Hematopoietic multipotent progenitor cell treated with erythropoietin and hydrocortisone succinate and interleukin-3 and kit ligand, for 6 days (in vitro differentiated cells): ENCODE measurements at regions not wholly inside any gene's neighbourhood (a gene's known extent, or its start where the extent isn't known, plus 50 kb on each side); places are given as distances from the start of the nearest gene placed in this dataset.
"Not testable (repeated sequence)": the region's sequence is repeated elsewhere in the genome, so short reads cannot be mapped to it uniquely, and the experiment has no call there.

ENCODE experiments used
- DNase-seq: peaks from one replicate; pipeline ENCODE4 v3.0.0-alpha.2; 2015

DNA sequence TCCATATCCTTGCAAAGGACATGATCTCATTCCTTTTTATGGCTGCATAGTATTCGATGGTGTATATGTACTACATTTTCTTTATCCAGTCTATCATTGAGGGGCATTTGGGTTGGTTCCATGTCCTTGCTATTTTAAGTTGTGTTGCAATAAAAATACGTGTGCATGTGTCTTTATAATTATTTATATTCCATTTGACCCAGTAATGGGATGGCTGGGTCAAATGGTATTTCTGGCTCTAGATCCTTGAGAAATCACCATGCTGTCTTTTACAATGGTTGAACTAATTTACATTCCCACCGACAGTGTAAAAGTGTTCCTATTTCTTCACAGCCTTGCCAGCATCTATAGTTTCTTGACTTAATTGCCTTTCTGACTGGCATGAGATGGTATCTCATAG is 972.6 kb upstream of the KCND2 start:
- DNase-seq = not testable (repeated sequence)

DNA sequence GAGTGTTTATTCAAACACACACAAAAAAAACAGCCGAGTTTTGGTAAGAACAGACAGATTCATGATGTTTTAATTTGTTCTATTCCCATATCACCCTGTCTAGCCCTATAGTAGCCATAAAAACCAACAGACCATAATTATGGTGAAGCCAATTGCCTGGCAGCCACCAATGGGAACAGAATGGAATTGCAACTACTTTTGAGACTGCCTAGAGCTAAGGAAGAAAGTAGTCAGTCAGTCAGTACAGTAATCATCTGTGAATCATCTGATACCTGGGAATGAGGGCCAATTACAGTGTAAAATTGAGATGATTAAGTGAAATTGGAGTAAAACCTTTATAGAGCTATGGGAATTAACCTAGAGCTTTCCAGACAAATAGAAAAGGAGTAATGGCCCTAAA is 952.7 kb upstream of the KCND2 start:
- DNase-seq = no peak

DNA sequence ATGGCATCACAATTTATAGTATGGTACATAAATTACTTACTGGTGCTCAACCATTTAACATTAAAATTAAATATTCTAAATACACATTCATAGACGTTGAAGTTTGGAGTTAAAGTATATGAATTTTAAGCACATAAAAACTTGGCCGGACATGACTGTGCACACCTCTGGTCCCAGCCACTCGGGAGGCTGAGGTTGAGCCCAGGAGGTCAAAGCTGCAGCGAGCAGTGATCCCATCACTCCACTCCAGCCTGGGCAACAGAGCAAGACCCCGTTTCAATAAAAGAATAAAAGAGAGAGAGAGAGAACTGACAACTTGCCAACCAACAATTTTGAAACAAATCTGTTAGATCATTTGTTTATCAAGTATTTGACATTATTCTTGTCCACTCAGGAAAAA is 943.3 kb upstream of the KCND2 start:
- no peak for DNase-seq

DNA sequence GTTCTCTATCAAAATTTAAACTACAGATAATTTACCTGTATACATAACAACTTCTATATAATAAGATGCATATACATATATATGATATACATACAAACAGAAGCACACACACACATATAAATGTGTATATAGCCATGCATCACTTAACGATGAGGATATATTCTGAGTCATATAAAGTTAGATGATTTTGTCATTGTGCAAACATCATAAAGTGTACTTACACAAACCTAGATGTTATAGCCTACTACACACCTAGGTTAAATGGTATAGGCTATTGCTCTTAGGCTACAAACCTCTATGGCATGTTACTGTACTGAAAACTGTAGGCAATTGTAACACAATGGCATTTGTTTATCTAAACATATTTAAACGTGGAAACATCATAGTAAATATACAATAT is 937.6 kb upstream of the KCND2 start:
- DNase-seq = no peak

DNA sequence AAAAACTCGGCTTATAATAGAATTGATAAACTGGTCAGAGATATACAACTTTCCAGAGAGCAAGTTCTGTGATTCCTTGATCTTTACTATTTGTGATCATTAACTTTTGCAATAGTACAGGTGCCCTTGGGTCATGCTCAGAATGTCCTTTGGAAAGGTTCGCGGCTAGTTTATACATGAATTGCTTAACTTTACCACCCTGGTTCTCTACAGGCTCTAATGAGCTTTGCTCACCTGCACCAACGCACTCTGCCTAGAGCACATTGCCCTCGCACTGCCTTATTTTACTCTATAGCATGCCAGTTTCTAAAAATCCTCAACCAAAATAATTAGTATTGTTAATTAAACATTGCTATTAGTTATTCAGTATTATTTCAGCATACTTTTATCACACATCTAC is 931.2 kb upstream of the KCND2 start:
- DNase-seq = no peak

DNA sequence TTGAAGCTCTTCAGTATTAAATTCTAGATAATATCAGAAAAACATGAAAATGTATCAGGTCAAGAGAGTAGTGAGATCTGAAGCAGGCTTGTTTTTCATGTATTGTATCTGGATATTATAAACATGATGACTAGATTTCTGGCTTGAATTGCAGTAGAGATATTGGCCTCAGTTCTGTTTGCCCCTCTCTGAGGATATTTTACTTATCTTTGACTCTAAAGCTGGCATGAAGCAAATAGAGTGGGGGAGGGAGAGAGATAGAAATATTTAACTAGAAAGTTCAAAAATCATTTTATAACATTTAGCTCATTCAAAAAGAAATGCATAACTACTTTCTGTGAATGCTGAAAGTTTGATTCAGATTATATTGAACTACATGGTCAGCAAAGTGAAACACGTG is 929.7 kb upstream of the KCND2 start:
- DNase-seq = no peak

DNA sequence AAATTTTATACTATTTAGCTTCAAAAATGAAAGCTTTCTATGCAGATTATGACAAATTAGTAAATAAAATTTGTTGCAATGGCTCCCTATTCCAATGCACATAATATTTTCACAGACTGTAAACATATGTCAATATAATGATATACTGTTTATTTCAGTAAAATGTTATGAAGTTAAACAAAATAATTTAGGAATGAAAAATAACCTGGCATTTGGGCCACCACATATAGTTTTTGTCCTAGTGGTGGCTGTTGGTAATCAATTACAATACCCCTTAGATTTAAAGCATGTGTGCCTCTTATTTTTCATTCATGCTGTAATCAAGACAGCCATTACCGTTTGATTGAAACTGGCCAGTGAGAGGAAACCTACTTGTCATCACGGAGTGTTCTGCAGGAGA is 928.5 kb upstream of the KCND2 start:
- DNase-seq = no peak

DNA sequence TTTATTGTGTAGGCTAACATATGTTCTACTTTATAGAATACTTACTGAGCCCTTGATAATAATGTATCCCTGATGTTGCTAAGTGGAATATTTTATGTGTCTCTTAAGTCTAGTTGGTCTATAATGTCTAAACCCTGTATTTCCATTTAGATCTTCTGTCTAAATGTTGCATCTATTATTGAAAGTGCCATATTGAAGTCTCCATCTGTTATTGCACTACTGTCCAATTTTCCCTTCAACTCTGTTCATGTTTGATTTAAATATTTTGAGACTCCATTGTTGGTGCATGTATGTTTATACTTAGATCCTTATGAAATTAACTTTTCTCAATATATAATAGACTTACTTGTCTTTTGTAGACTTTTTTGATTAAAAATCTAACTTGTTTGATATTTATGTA is 924.5 kb upstream of the KCND2 start:
- no peak for DNase-seq

DNA sequence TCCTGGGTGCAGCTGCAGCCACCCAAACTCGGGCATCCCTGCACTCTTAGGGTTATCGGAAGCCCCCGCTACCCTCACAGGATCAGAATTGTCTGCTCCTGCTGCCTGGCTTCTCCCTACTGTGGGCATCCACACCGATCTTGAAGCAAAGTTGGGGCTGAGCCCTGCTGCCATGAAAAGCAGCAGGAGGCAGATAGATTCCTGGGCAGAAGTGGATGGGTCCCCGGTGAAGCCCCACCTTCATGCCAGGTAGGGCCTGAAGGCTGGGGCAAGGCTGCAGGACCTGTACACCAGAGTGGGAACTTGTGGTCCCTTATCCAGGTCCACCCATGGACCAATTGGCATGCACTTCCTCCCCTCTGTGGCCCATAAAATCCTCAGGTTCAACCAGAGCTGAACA is 922.6 kb upstream of the KCND2 start:
- DNase-seq = no peak

DNA sequence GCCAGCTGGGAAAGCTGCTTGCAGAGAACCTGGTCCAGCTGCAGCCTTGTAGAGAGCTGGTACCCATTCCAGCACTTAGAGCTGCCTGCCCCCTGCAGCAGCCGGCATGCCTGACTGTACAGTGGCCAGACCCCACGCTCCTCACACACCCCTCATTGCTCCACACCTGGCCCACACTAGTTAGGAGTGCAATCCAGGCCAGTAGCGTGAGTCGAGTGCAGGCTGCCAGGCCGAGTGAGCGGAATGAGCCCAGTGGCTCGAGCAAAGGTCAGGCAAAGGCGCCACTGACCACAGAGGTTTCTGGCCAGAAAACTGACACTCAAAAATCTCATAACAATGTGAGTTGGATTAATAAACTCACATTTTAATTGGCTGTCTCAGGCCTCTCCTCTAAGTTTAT is 921.7 kb upstream of the KCND2 start:
- no peak for DNase-seq

DNA sequence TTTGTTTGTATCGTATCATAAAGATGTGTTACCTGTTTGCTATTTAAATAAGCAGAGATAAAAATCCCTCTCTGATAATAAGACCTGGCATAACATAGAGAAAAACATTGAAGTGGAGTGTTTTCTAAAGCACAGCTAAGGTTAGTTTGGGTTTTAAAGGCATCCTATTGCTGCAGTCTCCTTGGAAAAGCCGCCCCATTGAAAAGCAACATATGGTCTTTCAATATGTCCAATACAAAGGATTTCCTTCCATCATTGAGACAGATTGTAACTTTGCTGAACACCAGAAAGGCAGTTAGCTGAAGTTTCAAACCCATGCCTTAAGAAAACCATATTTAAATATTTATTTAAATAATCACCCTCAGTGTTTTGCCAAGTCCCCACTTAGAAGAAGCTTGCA is 898.5 kb upstream of the KCND2 start:
- no peak for DNase-seq

DNA sequence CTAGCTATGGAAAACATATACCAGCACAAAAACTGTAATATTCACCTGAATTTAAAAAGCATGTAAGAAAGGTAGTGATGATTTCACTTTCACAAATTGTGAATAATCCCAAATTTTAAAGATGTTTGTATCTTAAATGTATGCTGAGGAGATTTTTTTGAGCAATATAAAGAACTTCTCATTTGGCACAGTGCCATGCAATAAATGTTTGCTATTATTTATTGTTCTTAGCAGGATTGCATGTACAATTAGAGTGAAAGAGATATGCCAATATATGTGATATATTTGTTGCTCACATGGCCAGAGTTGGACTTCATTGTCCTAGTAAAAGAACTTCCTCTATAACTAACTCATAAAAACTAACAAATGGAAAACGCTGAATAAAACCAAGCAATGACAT is 895.1 kb upstream of the KCND2 start:
- no peak for DNase-seq

DNA sequence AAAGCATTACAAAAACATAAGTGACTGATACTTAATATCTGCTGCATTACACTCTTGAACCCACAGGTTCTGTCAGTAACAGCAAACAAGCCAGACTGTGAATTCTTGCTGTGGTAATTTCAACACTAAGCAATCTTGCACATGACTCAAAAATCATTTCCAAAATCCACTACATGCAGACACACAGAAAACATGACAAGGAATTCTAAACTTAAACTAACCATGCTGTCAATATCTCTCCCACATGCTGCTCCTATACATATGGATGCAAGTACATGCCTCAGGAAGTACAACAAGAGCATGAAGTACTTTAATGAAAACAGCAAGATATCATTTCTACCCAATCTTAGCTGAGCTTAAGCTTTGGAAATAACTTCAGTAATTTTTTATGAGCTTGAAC is 890.2 kb upstream of the KCND2 start:
- DNase-seq = no peak

DNA sequence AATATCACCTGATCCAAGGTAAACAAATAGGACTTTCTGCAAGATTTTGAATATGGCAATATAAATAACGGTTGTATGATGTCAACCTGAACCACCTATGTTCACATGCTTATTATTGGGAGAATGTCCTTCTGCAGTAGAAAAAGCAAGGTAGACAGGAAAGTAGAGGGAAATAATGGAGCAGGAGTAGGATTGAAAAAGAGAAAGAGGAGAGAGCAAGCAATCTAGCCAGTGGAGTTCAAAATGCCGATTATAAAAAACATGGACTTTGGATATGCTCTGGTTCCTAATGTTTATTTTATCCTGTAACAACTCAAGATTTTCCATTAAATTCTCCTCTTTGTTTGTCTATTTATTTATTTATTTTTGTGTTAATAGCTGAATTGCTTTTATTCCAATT is 878.0 kb upstream of the KCND2 start:
- DNase-seq = no peak

DNA sequence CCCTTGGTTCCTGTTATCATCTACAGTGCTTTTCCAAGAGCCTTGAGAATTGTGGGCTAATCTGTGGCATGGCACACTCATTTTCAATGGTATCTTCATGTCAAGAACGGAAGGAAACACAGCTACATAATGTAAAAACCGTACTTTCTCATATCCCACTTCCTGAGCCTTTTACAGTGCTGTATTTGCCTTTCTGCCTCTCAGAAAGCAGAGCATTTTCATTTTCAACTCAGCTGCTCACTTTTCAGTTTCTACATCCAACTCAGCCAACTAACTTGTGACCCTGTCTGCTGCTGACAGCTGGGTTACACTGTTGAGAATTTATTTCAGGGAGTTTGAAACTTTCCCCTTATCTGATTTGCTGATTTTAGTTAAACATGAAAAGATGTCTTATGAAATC is 875.8 kb upstream of the KCND2 start:
- DNase-seq = no peak

DNA sequence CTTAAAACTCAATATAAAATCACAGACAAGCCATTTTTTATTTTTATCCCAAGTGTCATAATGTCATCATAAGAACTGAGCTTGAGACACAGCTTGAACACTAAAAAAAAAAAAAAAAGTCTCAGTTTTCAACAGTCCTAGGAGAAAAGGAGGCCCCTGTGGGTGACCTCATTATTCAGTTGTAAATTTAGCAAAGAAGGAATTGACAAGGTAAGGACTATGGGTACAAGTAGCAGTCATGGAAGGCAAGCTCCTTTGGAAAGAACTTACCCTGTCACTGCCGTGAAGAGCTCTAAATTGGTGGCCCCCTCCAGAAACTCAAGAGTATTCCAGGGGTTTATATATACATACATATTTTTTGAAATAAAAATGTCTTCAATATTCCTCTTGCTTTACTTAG is 864.4 kb upstream of the KCND2 start:
- no peak for DNase-seq

DNA sequence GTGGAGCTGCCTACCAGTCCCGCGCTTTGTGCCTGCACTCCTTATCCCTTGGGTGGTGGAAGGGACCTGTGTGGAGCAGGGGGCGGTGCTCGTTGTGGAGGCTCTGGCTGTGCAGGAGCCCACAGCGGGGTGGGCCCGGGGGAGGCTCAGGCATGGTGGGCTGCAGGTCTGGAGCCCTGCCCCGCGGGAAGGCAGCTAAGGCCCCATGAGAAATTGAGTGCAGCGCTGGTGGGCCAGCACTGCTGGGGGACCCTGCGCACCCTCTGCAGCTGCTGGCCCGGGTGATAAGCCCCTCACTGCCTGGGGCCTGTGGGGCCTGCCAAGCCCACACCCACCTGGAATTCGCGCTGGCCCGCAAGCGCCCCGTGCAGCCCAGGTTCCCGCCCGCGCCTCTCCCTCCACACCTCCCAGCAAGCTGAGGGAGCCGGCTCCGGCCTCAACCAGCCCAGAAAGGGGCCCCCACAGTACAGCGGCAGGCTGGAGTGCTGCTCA is 859.6 kb upstream of the KCND2 start:
- DNase-seq = no peak

DNA sequence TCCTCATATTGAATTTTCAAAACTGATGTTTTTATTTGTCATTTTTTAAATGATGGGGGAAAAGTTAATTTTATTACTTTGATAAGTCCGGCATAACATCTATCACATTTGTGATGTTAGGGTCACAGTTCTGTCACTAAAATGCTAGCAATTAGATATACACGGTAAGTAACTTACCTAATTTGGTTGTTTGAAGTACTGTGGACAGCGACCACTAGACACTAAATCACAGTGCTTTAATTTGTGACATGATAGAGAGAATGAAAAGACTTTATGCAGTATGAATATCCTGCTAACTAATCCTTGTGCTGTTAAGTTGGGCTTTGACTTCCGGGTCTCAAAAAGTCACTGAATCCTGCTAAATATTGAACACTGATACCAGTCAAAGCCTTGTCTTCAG is 857.3 kb upstream of the KCND2 start:
- no peak for DNase-seq

DNA sequence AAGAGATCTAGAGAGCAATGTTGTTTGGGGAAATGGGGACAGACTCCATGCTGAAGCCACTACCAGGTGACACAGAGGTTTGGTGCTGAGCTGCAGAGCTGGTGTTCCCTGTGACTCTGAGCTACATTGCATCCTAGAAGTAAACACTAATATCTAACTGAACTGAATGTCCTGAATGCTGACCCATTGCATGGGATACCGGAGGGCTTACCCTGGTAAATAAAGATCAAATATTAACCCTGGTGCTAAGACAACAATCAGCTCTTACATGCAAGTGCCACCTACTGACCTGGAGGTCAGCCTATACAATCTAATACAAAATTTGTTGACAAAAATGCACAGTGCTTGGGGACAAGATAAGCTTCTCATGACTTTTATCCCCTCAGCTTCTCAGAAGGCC is 851.3 kb upstream of the KCND2 start:
- no peak for DNase-seq

DNA sequence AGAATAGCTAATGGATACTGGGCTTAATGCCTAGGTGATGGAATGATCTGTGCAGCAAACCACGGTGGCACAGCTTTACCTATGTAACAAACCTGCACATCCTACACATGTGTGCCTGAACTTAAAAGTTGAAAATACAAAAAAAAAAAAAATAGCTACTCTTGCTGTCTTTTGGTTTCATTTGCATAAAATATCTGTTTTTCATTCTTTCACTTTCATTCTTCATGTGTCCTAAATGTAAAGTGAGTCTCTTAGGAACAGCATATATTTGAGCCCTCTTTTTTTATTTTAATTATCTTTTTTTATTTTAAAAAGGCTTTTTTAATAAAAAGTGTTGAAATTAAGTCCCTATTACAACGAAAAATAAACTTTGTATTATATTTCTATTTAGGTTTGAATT is 836.1 kb upstream of the KCND2 start:
- DNase-seq = no peak

DNA sequence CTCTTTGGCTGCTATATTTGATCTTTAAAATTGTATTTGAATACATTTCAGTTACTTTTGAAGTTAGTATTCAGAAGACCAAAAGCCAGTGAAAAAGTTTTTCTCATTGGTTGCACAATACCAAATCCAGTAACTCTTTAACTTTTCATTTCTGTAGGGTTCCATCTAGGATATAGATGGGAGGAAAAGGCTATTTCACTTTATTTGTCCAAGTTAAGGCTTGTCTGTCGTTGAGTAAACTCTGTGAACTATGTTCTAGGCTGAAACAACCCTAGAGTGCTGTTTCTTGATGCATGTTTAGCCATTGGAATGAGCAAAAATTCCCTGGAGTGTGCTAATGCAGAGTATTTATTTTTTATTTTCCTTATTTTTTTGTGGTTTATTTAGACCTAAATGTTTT is 834.7 kb upstream of the KCND2 start:
- no peak for DNase-seq

DNA sequence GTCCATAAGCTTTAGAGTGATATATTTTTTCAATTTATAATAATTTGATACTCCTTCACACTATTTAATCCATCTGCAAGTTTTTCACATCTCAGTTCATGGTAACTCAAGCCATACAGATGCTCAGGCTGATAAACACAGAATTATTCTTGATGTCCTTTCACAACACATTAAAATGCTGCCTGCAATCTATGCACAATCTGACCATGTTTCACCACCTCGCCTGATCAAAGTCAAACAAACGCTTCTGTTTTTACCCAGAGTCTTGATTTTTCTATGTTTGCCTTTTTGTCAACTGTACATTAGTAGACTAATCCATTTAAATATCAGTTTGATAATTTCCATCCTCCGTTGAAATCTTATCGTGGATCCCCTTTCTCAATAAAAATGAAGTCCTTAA is 833.8 kb upstream of the KCND2 start:
- no peak for DNase-seq

DNA sequence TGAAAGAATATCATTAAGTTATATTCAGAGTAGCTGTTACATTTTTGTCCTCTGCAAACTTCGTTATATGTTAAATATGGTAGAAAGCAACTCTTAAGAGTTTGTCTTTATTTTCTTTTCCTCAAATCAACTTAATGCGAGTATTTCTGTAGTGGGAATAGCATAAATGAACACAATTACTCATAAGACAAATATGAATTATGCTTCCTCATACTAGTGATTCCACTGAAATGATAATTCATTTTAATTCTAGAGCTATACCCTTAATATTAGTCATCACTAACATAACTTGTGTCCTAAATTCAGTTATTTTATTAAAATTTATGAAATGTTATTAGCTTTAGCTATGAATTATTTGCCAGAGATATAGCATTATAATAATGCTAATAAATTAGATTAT is 820.6 kb upstream of the KCND2 start:
- DNase-seq = no peak

DNA sequence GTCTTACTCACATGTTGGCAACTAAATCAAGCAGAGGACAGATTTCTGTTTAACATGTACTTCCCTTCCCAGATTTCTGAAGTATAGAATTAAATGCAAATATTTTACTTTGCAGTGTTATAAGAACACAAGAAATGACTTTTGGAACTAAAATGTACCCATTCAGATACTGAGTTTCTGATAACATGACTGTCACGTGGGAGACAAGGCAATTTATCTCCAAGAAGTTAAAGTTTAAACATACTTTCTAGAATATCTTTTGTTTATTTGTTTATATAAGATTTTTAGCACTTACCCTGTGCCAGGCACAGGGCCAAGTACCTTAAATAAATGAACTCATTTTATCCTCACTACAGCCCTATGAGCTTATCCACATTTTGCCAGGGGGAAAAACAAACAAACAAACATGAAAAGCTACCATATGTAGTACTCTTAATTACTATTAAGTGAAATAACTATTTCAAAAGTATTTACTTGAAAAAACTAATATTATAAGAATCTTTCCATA is 807.1 kb upstream of the KCND2 start:
- DNase-seq = no peak

DNA sequence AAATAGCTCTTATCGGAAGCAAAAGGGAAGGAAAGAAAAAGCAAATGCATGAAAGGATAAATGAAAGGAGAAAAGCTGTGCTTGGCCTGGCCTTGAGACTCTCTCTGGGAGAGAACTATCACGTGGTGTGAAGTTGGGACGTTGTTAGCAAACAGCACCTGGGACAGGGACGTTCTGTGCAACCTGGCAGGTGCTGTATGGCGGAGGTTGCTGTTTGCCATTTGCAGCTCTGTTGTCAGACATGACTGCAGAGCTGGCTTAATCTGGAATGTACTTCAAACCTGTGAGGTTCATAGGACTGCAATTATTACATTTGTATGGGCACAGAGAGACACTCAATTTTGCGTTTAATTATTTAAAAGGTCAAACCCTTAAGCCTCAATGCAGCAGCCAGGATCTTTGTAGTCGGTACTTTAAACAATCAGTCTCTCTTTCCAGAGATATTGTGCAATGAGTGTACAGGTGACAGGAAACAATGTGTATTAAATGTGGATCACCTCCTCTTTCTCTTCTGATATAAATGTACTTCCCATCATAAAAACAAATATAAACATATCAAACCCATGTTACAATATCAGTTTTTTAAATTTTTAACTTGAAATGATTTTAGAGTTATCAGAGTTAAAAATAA is 800.5 kb upstream of the KCND2 start:
- DNase-seq = no peak

DNA sequence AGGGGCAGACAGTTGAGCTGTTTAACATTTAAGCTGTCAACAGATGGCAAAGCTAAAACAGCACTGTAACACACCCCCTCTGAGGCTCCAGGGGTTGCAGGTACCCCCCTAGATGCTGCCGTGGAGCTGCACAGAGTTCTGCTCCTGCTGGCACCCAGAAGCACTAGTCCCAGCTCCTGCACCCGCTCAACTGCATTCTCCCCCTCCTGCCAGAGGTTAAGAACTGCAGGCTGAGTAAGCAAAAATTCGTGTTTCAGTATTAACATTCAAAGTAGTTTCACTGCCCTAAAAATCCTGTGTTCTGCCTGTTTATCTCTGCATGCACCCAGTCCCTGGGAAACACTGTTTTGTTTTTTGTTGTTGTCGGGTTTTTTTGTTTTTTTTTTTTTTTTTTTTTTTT is 790.8 kb upstream of the KCND2 start:
- DNase-seq = peak; percentile 25
